Tibial nerve (tissue), 4 donors: ENCODE measurements at regions not wholly inside any gene's neighbourhood (a gene's known extent, or its start where the extent isn't known, plus 50 kb on each side); places are given as distances from the start of the nearest gene placed in this dataset.

Experiments used
- DNase-seq, 2 donors: peaks; one replicate each; pipeline ENCODE4 v3.0.0-alpha.2; 2019; ENCODE audit warnings: low spot score in 2 of 2
- H3K27ac ChIP-seq, 4 donors: fragments of 200-600 bp; sonication (generic) in 3 of 4; one replicate each; pipeline ENCODE4 v1.5.1; 2017 to 2019; ENCODE audit warnings: mild to moderate bottlenecking in 1 of 4
- H3K27me3 ChIP-seq, 2 donors: fragments of 200-600 bp; sonication (generic) in 1 of 2; one replicate each; pipeline versions ENCODE4 v1.5.1 to v1.6.0; 2017 to 2019
- H3K36me3 ChIP-seq, 3 donors: fragments of 200-600 bp; sonication (generic); one replicate each; pipeline ENCODE4 v1.5.1; 2018 to 2019
- H3K4me1 ChIP-seq, 4 donors: fragments of 200-600 bp; sonication (generic) in 3 of 4; one replicate each; pipeline ENCODE4 v1.5.1; 2017 to 2019
- H3K4me3 ChIP-seq, 4 donors: fragments of 200-600 bp; sonication (generic) in 3 of 4; one replicate each; pipeline ENCODE4 v1.5.1; 2017 to 2019; ENCODE audit warnings: mild to moderate bottlenecking in 1 of 4, moderate library complexity in 1 of 4
- H3K9me3 ChIP-seq, 4 donors: fragments of 200-600 bp; sonication (generic) in 3 of 4; one replicate each; pipeline ENCODE4 v1.5.1; 2017 to 2019
- EP300 ChIP-seq, 2 donors: sonication (generic); formaldehyde crosslinking; IDR thresholded peaks; one replicate each; pipeline ENCODE4 v1.6.1; 2017; ENCODE audit warnings: antibody characterized with exemption in 2 of 2, mild to moderate bottlenecking in 1 of 2
- POLR2A ChIP-seq, 2 donors: fragments of 450-650 bp; IDR thresholded peaks; one replicate each; pipeline ENCODE4 v1.6.1; 2017; ENCODE audit warnings: antibody characterized with exemption in 2 of 2, mild to moderate bottlenecking in 2 of 2, moderate library complexity in 2 of 2
- WGBS, 2 donors: methylation state at CpG; one replicate each; pipeline ENCODE4 v1.1.5; 2018; 5-methylcytosine and 5-hydroxymethylcytosine counted together
- TF ChIP-seq, protein P1 (sequence below), 5 experiments: fragments of 200-600 bp in 3 of 5; fragments of 450-650 bp in 2 of 5; sonication (generic) in 3 of 5; IDR thresholded peaks; one replicate each; pipeline ENCODE4 v1.5.1; 2016 to 2019; ENCODE audit warnings: antibody characterized with exemption in 5 of 5, mild to moderate bottlenecking in 3 of 5, moderate library complexity in 2 of 5

DNA sequence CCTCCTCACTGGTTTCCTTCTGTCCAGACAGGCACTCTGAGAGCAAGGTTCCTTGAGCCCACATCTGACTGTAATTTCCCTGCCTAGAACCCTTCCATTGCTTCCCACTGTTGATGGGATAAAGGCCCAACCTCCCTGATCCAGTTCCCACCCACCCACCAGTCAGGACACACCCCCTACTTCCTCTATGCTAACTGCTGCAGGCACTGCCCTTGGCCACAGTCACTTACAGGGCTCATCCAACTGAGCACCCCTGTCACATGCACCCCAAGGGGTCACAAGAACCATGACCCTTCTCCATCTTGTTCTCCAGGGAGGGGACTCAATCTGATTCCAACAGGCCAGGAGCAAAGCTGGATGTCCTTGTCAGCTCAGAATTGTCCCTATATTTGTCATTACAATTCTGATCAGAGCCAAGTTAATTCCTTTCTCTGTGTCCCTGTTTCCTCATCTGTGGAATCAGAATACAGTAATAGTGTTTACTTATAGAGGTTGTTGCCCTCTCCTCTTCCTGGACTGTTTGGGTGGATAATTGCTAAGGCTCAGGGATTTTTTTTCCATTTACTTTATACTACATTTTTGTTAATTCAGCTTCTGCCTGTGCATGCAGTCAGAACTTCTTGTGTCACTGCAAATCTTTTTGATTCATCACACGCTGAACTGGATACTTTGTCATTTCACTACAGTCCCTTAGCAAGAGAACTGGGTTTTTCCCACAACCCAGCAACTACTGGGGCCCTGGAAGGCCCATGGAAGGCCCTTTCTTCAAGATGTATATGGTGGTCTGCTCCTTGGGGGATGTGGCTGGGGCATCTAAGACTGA, 105.6 kb upstream of the MAMLD1 start:
- TF ChIP-seq EP300 (IDR thresholded peaks at IDR 0.05) = no peak
- H3K27me3 ChIP-seq = no peaks in the 10 kb centered on the region
- WGBS, 2 donors = 50 to 75% methylated on average over 1 of the region's 1 CpG
- no peaks in the 10 kb centered on the region for H3K4me1 ChIP-seq
- no peaks in the 10 kb centered on the region for H3K36me3 ChIP-seq
- no peaks in the 10 kb centered on the region for H3K9me3 ChIP-seq
- H3K27ac ChIP-seq = no peak overlapping the region
- DNase-seq = no peak
- H3K4me3 ChIP-seq = no peak overlapping the region

DNA sequence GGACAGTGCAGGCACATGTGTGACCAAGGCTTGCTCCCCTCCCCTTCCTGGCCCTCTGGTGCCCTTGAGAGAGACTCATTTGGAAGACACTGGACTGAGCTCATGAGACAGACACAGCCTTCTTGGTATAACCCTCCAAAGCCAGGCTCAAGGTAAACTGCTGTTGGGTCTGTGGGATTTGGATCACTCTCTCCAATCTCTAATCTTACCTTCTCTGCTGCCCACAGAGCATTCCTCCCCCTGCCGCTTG, 105.0 kb upstream of the MAMLD1 start:
- Histone ChIP-seq H3K27ac (no peak overlapping the region), H3K9me3 (no peaks in the 10 kb centered on the region), H3K4me3 (no peak overlapping the region), H3K4me1 (no peaks in the 10 kb centered on the region), H3K36me3 (no peaks in the 10 kb centered on the region), H3K27me3 (no peaks in the 10 kb centered on the region)
- 89 to 100% methylated on average over 1 of the region's 1 CpG for WGBS, 2 donors
- no peak for DNase-seq
- no peak for TF ChIP-seq POLR2A (IDR thresholded peaks at IDR 0.05)

DNA sequence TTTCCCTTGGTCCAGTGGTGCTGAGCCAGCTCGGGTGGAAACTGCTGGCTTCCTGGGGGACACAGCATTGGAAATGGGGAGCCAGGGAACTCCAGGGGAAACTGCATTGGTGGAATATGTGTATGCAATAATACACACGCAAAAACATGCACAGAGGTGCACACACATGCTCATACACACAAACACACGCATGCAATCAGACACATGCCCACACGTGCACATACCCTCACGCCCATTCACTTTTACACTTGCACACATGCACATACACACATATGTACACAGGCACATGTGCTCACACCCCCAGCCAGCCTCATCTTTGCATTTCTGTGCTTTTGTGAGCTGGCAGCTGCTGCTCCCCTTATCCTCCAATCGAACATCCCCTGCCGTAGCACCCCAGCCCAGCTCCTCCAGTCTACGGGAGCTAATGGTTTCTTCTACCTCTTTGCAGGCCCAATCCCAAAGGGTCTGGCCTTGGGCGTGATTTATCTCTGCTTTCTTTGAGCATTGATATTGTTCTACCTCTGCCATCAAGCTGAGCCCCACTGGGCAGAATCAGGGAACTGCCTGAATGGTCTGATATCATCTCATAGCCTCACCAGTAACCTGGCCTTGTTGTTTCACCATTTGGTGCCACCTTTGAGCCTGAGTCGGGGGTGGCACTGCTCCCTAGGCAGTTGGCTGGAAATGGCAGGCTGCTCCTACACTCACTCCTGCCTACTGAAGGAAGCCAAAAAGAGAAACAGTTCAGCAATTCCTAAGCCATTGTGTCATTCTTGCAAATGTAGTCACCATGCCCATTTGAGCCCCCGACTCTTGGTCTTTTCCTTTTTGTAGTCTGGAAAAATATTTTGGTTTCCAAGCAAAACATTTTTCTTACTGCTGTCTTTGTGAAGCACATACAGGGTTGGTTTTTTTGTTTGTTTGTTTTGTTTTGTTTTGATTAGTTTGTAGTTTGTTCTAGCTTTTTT, 104.4 kb upstream of the MAMLD1 start:
- DNase-seq = no peak
- 78 to 82% methylated on average over 11 of the region's 11 CpGs for WGBS, 2 donors
- Histone ChIP-seq H3K36me3 (no peaks in the 10 kb centered on the region), H3K4me3 (no peak overlapping the region), H3K4me1 (no peaks in the 10 kb centered on the region), H3K27ac (no peak overlapping the region), H3K9me3 (no peaks in the 10 kb centered on the region), H3K27me3 (no peaks in the 10 kb centered on the region)
- TF ChIP-seq, protein P1, sequence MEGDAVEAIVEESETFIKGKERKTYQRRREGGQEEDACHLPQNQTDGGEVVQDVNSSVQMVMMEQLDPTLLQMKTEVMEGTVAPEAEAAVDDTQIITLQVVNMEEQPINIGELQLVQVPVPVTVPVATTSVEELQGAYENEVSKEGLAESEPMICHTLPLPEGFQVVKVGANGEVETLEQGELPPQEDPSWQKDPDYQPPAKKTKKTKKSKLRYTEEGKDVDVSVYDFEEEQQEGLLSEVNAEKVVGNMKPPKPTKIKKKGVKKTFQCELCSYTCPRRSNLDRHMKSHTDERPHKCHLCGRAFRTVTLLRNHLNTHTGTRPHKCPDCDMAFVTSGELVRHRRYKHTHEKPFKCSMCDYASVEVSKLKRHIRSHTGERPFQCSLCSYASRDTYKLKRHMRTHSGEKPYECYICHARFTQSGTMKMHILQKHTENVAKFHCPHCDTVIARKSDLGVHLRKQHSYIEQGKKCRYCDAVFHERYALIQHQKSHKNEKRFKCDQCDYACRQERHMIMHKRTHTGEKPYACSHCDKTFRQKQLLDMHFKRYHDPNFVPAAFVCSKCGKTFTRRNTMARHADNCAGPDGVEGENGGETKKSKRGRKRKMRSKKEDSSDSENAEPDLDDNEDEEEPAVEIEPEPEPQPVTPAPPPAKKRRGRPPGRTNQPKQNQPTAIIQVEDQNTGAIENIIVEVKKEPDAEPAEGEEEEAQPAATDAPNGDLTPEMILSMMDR (IDR thresholded peaks at IDR 0.05) = no peak
- TF ChIP-seq EP300 (IDR thresholded peaks at IDR 0.05) (no peak), POLR2A (IDR thresholded peaks at IDR 0.05) (no peak)

DNA sequence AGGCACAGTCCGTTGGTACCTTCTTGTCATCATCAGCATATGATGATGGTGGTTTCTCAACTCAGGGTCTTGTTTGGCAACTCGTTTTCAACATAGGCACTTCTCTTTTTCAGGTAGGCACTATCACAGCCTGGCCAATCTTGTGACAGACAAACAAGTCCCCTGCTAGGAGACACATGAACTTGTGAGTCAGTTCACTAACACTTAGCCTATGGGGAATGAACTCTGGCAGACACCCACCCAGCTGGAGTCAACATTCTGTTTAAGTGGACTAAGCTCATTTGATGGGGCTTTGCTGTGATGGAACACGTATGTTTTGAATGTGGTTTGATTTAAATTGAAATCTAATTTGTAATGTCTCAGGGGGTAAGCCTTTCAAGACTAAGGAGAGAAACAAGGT, 100.7 kb upstream of the MAMLD1 start:
- DNase-seq = no peak
- no peaks in the 10 kb centered on the region for H3K4me1 ChIP-seq
- TF ChIP-seq, protein P1 (IDR thresholded peaks at IDR 0.05) = no peak
- TF ChIP-seq EP300 (IDR thresholded peaks at IDR 0.05) (no peak), POLR2A (IDR thresholded peaks at IDR 0.05) (no peak)
- H3K4me3 ChIP-seq = no peak overlapping the region
- no peaks in the 10 kb centered on the region for H3K36me3 ChIP-seq
- H3K27me3 ChIP-seq = no peaks in the 10 kb centered on the region
- WGBS, 2 donors = 63 to 74% methylated on average over 3 of the region's 3 CpGs
- no peak overlapping the region for H3K27ac ChIP-seq
- H3K9me3 ChIP-seq = no peaks in the 10 kb centered on the region

DNA sequence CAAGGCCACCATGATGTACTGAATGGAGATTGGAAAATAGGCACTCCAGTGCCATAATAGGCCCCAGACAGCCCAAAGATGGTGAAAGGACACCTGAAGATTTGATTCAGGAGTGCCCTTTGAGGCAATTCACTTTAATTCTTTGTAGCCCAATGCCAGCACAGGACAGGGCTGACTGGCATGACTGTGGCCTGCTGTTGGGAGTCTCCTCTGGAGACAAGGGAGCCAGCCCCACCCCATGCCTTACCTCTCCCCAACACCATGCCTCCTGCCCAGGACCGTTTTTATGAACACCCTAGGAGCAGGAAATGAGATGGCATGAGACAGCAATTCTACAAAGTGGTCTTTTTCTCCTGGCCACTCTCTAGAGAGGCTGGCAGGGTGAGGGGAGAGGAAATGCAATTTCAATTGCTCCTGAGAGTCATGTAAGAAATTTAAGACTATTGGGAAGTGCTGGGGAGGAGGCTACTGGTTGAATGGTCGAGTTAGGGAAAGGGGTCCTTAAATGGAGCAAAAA, 94.2 kb upstream of the MAMLD1 start:
- no peak for DNase-seq
- 28 to 64% methylated on average over 1 to 2 of the region's 2 CpGs for WGBS, 2 donors
- H3K9me3 ChIP-seq = no peaks in the 10 kb centered on the region
- no peak for TF ChIP-seq EP300 (IDR thresholded peaks at IDR 0.05)
- TF ChIP-seq, protein P1 (IDR thresholded peaks at IDR 0.05) = no peak
- TF ChIP-seq POLR2A (IDR thresholded peaks at IDR 0.05) = no peak
- H3K4me1 ChIP-seq = no peaks in the 10 kb centered on the region
- H3K4me3 ChIP-seq = no peak overlapping the region
- no peaks in the 10 kb centered on the region for H3K27me3 ChIP-seq
- H3K27ac ChIP-seq = no peak overlapping the region
- H3K36me3 ChIP-seq = no peaks in the 10 kb centered on the region
